ENCODE measurements at regions not wholly inside any gene's neighbourhood (a gene's known extent, or its start where the extent isn't known, plus 50 kb on each side); places are given as distances from the start of the nearest gene placed in this dataset.
"Not testable (repeated sequence)": the region's sequence is repeated elsewhere in the genome, so short reads cannot be mapped to it uniquely, and the experiment has no call there.

- no peak for DNase-seq
These were observed 468.7 kb upstream of the C16orf82 start for GRCh38 chr16:26598061-26598460.

GRCh38 chr16:26598998-26599784 lies 467.5 kb upstream of the C16orf82 start:
- no peak for DNase-seq

GRCh38 chr16:26599785-26600104 lies 467.0 kb upstream of the C16orf82 start:
- no peak for DNase-seq

GRCh38 chr16:26601335-26601734 lies 465.4 kb upstream of the C16orf82 start:
- DNase-seq, result no peak

GRCh38 chr16:26605626-26606271 lies 461.0 kb upstream of the C16orf82 start:
- DNase-seq, result no peak

- no peak for DNase-seq
These were observed 460.2 kb upstream of the C16orf82 start for GRCh38 chr16:26606381-26607150.

- no peak for DNase-seq
These were observed 452.4 kb upstream of the C16orf82 start for GRCh38 chr16:26614237-26614841.

GRCh38 chr16:26623442-26623841 lies 443.3 kb upstream of the C16orf82 start:
- no peak for DNase-seq

GRCh38 chr16:26627958-26628357 lies 438.8 kb upstream of the C16orf82 start:
- no peak for DNase-seq

GRCh38 chr16:26631365-26631764 lies 435.4 kb upstream of the C16orf82 start:
- DNase-seq, result not testable (repeated sequence)

GRCh38 chr16:26642047-26642664 lies 424.6 kb upstream of the C16orf82 start:
- no peak for DNase-seq

- no peak for DNase-seq
These were observed 423.2 kb upstream of the C16orf82 start for GRCh38 chr16:26643519-26643918.

GRCh38 chr16:26644912-26645543 lies 421.7 kb upstream of the C16orf82 start:
- DNase-seq, result no peak

- no peak for DNase-seq
These were observed 421.1 kb upstream of the C16orf82 start for GRCh38 chr16:26645614-26646013.

- DNase-seq, result no peak
These were observed 418.9 kb upstream of the C16orf82 start for GRCh38 chr16:26647870-26648269.

GRCh38 chr16:26648851-26649250 lies 417.9 kb upstream of the C16orf82 start:
- no peak for DNase-seq

- no peak for DNase-seq
These were observed 417.2 kb upstream of the C16orf82 start for GRCh38 chr16:26649381-26650045.

- no peak for DNase-seq
These were observed 415.3 kb upstream of the C16orf82 start for GRCh38 chr16:26651464-26651863.

GRCh38 chr16:26651884-26652283 lies 414.8 kb upstream of the C16orf82 start:
- no peak for DNase-seq

- no peak for DNase-seq
These were observed 408.2 kb upstream of the C16orf82 start for GRCh38 chr16:26658486-26658885.

- DNase-seq, result no peak
These were observed 407.8 kb upstream of the C16orf82 start for GRCh38 chr16:26658915-26659314.

GRCh38 chr16:26664086-26664485 lies 402.6 kb upstream of the C16orf82 start:
- DNase-seq, result no peak

Measured in fibroblast of skin of right quadriceps (primary cell).